GM21717 (cell line): ENCODE measurements at regions not wholly inside any gene's neighbourhood (a gene's known extent, or its start where the extent isn't known, plus 50 kb on each side); places are given as distances from the start of the nearest gene placed in this dataset.
A peak's percentile ranks its signal among the peaks of the same experiment; 100 is the strongest.
"Not testable (repeated sequence)": the region's sequence is repeated elsewhere in the genome, so short reads cannot be mapped to it uniquely, and the experiment has no call there.

Experiments
- ATAC-seq: cut with Tn5 transposase; IDR thresholded peaks from one replicate; pipeline ENCODE4 v1.9.1; 2021; ENCODE audit warnings: mild to moderate bottlenecking, moderate library complexity; ENCODE audit not compliant: unreplicated experiment

- ATAC-seq: no peak
Measured at GRCh38 chr6:126664271-126664670, 324.4 kb downstream of the CENPW start.

GRCh38 chr6:126665551-126665950 lies 325.6 kb downstream of the CENPW start:
- no peak for ATAC-seq

GRCh38 chr6:126667071-126667470 lies 327.2 kb downstream of the CENPW start:
- no peak for ATAC-seq

GRCh38 chr6:126667728-126668127 lies 327.8 kb downstream of the CENPW start:
- no peak for ATAC-seq

- peak; percentile 85 for ATAC-seq
Measured at GRCh38 chr6:126672649-126673048, 332.7 kb downstream of the CENPW start.

GRCh38 chr6:126673749-126674148 lies 333.8 kb downstream of the CENPW start:
- not testable (repeated sequence) for ATAC-seq

GRCh38 chr6:126682440-126682839 lies 342.5 kb downstream of the CENPW start:
- no peak for ATAC-seq

- ATAC-seq: no peak
Measured at GRCh38 chr6:126685182-126685581, 345.3 kb downstream of the CENPW start.

- ATAC-seq: no peak
Measured at GRCh38 chr6:126696921-126697693, 357.2 kb downstream of the CENPW start.

- no peak for ATAC-seq
Measured at GRCh38 chr6:126698732-126699240, 358.9 kb downstream of the CENPW start.

GRCh38 chr6:126701676-126702560 lies 362.0 kb downstream of the CENPW start:
- peak; percentile 64 for ATAC-seq

GRCh38 chr6:126716032-126716431 lies 376.1 kb downstream of the CENPW start:
- no peak for ATAC-seq

- ATAC-seq: no peak
Measured at GRCh38 chr6:126716826-126717509, 377.1 kb downstream of the CENPW start.

GRCh38 chr6:126718600-126719327 lies 378.8 kb downstream of the CENPW start:
- peak; percentile 95 for ATAC-seq

GRCh38 chr6:126720304-126720703 lies 380.4 kb downstream of the CENPW start:
- no peak for ATAC-seq

GRCh38 chr6:126721581-126722160 lies 381.8 kb downstream of the CENPW start:
- no peak for ATAC-seq

GRCh38 chr6:126722411-126722810 lies 382.5 kb downstream of the CENPW start:
- no peak for ATAC-seq

- ATAC-seq: no peak
Measured at GRCh38 chr6:126723541-126724170, 383.7 kb downstream of the CENPW start.

GRCh38 chr6:126724821-126725220 lies 384.9 kb downstream of the CENPW start:
- ATAC-seq: no peak

GRCh38 chr6:126726454-126726853 lies 386.5 kb downstream of the CENPW start:
- ATAC-seq: not testable (repeated sequence)
